HCT116 (cell line): ENCODE measurements at regions not wholly inside any gene's neighbourhood (a gene's known extent, or its start where the extent isn't known, plus 50 kb on each side); places are given as distances from the start of the nearest gene placed in this dataset.

Source experiments
- ATAC-seq: fragments of 200-7000 bp; cut with Tn5 transposase; 2 replicates; pipeline ENCODE4 v1.9.1; 2020; ENCODE audit warnings: mild to moderate bottlenecking, moderate library complexity
- BruUV-seq: library from RNA; stranded (reverse); fragments of 400-500 nt; replicated peaks from 2 replicates; lab custom pipeline; 2021; lab: Mats Ljungman, UMichigan
- CTCF ChIA-PET: fragments of 300-600 bp; sonication (Branson Sonifier 250); formaldehyde crosslinking; loops from one replicate; lab custom pipeline; 2021; ENCODE audit warnings: antibody characterized with exemption; lab: Charles Lee
- POLR2A ChIA-PET: fragments of 300-600, 350-600 bp; sonication (Branson Sonifier 250); formaldehyde crosslinking; loops from one replicate; lab custom pipeline; 2021; ENCODE audit warnings: antibody characterized with exemption; lab: Charles Lee
- RAD21 ChIA-PET, 2 experiments: fragments of 300-600 bp; sonication (Branson Sonifier 250); formaldehyde crosslinking; loops; one replicate each; lab custom pipeline; 2023; ENCODE audit warnings: low total read pairs in 2 of 2; ENCODE audit not compliant: uncharacterized antibody in 2 of 2, unreplicated experiment in 2 of 2, low non-redundant PET in 1 of 2; lab: Charles Lee
- DNase-seq: peaks from one replicate; pipeline ENCODE4 v3.0.0-alpha.2; 2010; ENCODE audit warnings: low read depth, low spot score
- H2AFZ ChIP-seq: fragments of 200-600 bp; shearing (Covaris generic), sonication (generic); 2 replicates; pipeline ENCODE4 v1.6.1; 2017; ENCODE audit warnings: low read depth, mixed run types, mixed read lengths, antibody characterized with exemption, low read length; ENCODE audit not compliant: poor library complexity, severe bottlenecking
- H3K27ac ChIP-seq: 2 replicates; pipeline ENCODE4 v1.5.1; 2012; ENCODE audit warnings: low read depth, low read length
- H3K27me3 ChIP-seq: fragments of 200-600 bp; sonication (generic); 2 replicates; pipeline ENCODE4 v1.6.1; 2016; ENCODE audit warnings: mixed run types, low read length, mixed read lengths; ENCODE audit not compliant: insufficient read depth
- H3K36me3 ChIP-seq, 2 experiments: fragments of 200-500 bp in 1 of 2; fragments of 200-600 bp in 1 of 2; sonication (Bioruptor generic) in 1 of 2; sonication (generic) in 1 of 2; 2 replicates each; pipeline versions ENCODE4 v1.5.1 to v1.6.1; 2014 to 2016; ENCODE audit warnings: low read length in 2 of 2, inconsistent platforms in 1 of 2, mixed read lengths in 1 of 2, mixed run types in 1 of 2; ENCODE audit not compliant: insufficient read depth in 2 of 2, control insufficient read depth in 1 of 2
- H3K4me1 ChIP-seq, 2 experiments: fragments of 200-600 bp in 1 of 2; sonication (generic) in 1 of 2; 2 replicates each; pipeline versions ENCODE4 v1.5.1 to v1.6.1; 2012 to 2017; ENCODE audit warnings: low read length in 2 of 2, inconsistent platforms in 1 of 2, mild to moderate bottlenecking in 1 of 2, mixed read lengths in 1 of 2, mixed run types in 1 of 2, moderate library complexity in 1 of 2; ENCODE audit not compliant: insufficient read depth in 2 of 2, control insufficient read depth in 1 of 2
- H3K4me2 ChIP-seq: fragments of 200-600 bp; sonication (generic); 2 replicates; pipeline ENCODE4 v1.6.1; 2017; ENCODE audit warnings: mixed run types, low read length, mixed read lengths
- H3K4me3 ChIP-seq, 2 experiments: fragments of 200-600 bp in 1 of 2; sonication (generic) in 1 of 2; replicated peaks in 1 of 2; 2 replicates each; pipeline ENCODE4 v1.5.1; 2011 to 2016; ENCODE audit warnings: low read length in 2 of 2, control low read depth in 1 of 2, low read depth in 1 of 2, mild to moderate bottlenecking in 1 of 2, mixed read lengths in 1 of 2, mixed run types in 1 of 2
- H3K79me2 ChIP-seq: fragments of 200-600 bp; sonication (generic); 2 replicates; pipeline ENCODE4 v1.6.1; 2017; ENCODE audit warnings: mild to moderate bottlenecking, mixed run types, low read length, moderate library complexity, mixed read lengths; ENCODE audit not compliant: insufficient read depth
- H3K9ac ChIP-seq: fragments of 200-600 bp; sonication (generic); 2 replicates; pipeline ENCODE4 v1.6.1; 2016; ENCODE audit warnings: low read length, mixed read lengths
- H3K9me2 ChIP-seq: fragments of 200-600 bp; sonication (generic), shearing (Covaris generic); 2 replicates; pipeline ENCODE4 v1.6.1; 2017; ENCODE audit warnings: mixed run types, mild to moderate bottlenecking, moderate library complexity; ENCODE audit not compliant: insufficient read depth
- H3K9me3 ChIP-seq, 2 experiments: fragments of 200-500 bp in 1 of 2; fragments of 200-600 bp in 1 of 2; sonication (Bioruptor generic) in 1 of 2; sonication (generic) in 1 of 2; 2 replicates each; pipeline ENCODE4 v1.6.1; 2014 to 2017; ENCODE audit warnings: low read length in 2 of 2, mixed read lengths in 2 of 2, inconsistent platforms in 1 of 2, low read depth in 1 of 2, mild to moderate bottlenecking in 1 of 2, mixed run types in 1 of 2, moderate library complexity in 1 of 2; ENCODE audit not compliant: control insufficient read depth in 1 of 2, insufficient read depth in 1 of 2
- H4K20me1 ChIP-seq: fragments of 200-600 bp; sonication (generic), shearing (Covaris generic); 2 replicates; pipeline ENCODE4 v1.6.1; 2017; ENCODE audit warnings: mixed run types, mild to moderate bottlenecking, moderate library complexity; ENCODE audit not compliant: insufficient read depth
- ELF1 ChIP-seq: IDR thresholded peaks from 2 replicates; pipeline ENCODE4 v1.6.1; 2012; ENCODE audit warnings: low read depth, borderline replicate concordance
- FOSL1 ChIP-seq: IDR thresholded peaks from 2 replicates; pipeline ENCODE4 v1.6.1; 2012; ENCODE audit warnings: low read depth
- POLR2AphosphoS5 ChIP-seq: IDR thresholded peaks from 2 replicates; pipeline ENCODE4 v1.6.1; 2011; ENCODE audit warnings: mild to moderate bottlenecking, low read depth, low read length, moderate library complexity
- SP1 ChIP-seq: IDR thresholded peaks from 2 replicates; pipeline ENCODE4 v1.6.1; 2012; ENCODE audit warnings: low read depth
- SRF ChIP-seq: IDR thresholded peaks from 2 replicates; pipeline ENCODE4 v1.6.1; 2012; ENCODE audit warnings: low read depth
- TCF7L2 ChIP-seq: IDR thresholded peaks from 2 replicates; pipeline ENCODE4 v1.7.0; 2011; ENCODE audit warnings: borderline replicate concordance, inconsistent platforms; ENCODE audit not compliant: insufficient read depth, insufficient read length; ENCODE audit errors: extremely low read depth
- ZNF274 ChIP-seq: fragments of 200-500 bp; sonication (Bioruptor generic); IDR thresholded peaks from 2 replicates; pipeline ENCODE4 v1.6.1; 2014; ENCODE audit warnings: mild to moderate bottlenecking, low read depth, low read length, inconsistent platforms
- intact Hi-C: fragments of 100-400 bp; cut with micrococcal nuclease; formaldehyde crosslinking; loops from 2 replicates; pipeline ENCODE4 v1.10.0; 2022
- TF ChIP-seq, protein P1 (sequence below): IDR thresholded peaks from 2 replicates; pipeline ENCODE4 v1.6.1; 2012
- TF ChIP-seq, protein P2 (sequence below), 3 experiments: fragments of 200-600 bp in 1 of 3; sonication (generic) in 1 of 3; IDR thresholded peaks in 2 of 3; conservative IDR thresholded peaks in 1 of 3; 2 replicates each; pipeline ENCODE4 v1.5.1; 2012 to 2017; ENCODE audit warnings: low read depth in 2 of 3, low read length in 2 of 3, antibody characterized with exemption in 1 of 3, borderline replicate concordance in 1 of 3, control low read depth in 1 of 3, mild to moderate bottlenecking in 1 of 3, mixed read lengths in 1 of 3, mixed run types in 1 of 3, moderate library complexity in 1 of 3; ENCODE audit not compliant: insufficient read depth in 1 of 3

GRCh38 chr17:12313786-12314185, 293.1 kb downstream of the MAP2K4 start:
- no peaks in the 10 kb centered on the region for H4K20me1 ChIP-seq
- CTCF ChIA-PET, result no interaction called here
- ATAC-seq, result no peak
- no peak for TF ChIP-seq POLR2AphosphoS5
- TF ChIP-seq, protein P1, sequence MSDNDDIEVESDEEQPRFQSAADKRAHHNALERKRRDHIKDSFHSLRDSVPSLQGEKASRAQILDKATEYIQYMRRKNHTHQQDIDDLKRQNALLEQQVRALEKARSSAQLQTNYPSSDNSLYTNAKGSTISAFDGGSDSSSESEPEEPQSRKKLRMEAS, result no peak
- H3K27me3 ChIP-seq, result peaks cover 14% of the 10 kb centered on the region
- DNase-seq, result no peak
- intact Hi-C loops, result no loop called here
- H3K4me1 ChIP-seq, result no peaks in the 10 kb centered on the region
- no peak overlapping the region for H2AFZ ChIP-seq
- H3K27ac ChIP-seq, result no peak overlapping the region
- no peaks in the 10 kb centered on the region for H3K79me2 ChIP-seq
- no TSS peak for BruUV-seq
- no peaks in the 10 kb centered on the region for H3K9me2 ChIP-seq
- no peaks in the 10 kb centered on the region for H3K9me3 ChIP-seq
- H3K9ac ChIP-seq, result no peak overlapping the region
- H3K36me3 ChIP-seq, result no peaks in the 10 kb centered on the region
- H3K4me2 ChIP-seq, result no peak overlapping the region
- POLR2A ChIA-PET, result no interaction called here
- H3K4me3 ChIP-seq, result no peak overlapping the region
- RAD21 ChIA-PET, result no interaction called here

GRCh38 chr17:12316021-12316420, 295.3 kb downstream of the MAP2K4 start:
- no peaks in the 10 kb centered on the region for H3K79me2 ChIP-seq
- ChIA-PET RAD21 (no interaction called here), POLR2A (no interaction called here), CTCF (interaction anchor here (1.3 kb wide), 1 partner anchor 26 kb away, joined by 3 read pairs; no protein-coding TSS in a partner anchor)
- DNase-seq (no peak), ATAC-seq (no peak)
- H3K36me3 ChIP-seq, result no peaks in the 10 kb centered on the region
- no TSS peak for BruUV-seq
- H4K20me1 ChIP-seq, result no peaks in the 10 kb centered on the region
- H2AFZ ChIP-seq, result no peak overlapping the region
- no peaks in the 10 kb centered on the region for H3K9me2 ChIP-seq
- TF ChIP-seq TCF7L2 (no peak), ELF1 (no peak), ZNF274 (no peak), SRF (no peak), FOSL1 (no peak), SP1 (no peak)
- TF ChIP-seq, protein P2, sequence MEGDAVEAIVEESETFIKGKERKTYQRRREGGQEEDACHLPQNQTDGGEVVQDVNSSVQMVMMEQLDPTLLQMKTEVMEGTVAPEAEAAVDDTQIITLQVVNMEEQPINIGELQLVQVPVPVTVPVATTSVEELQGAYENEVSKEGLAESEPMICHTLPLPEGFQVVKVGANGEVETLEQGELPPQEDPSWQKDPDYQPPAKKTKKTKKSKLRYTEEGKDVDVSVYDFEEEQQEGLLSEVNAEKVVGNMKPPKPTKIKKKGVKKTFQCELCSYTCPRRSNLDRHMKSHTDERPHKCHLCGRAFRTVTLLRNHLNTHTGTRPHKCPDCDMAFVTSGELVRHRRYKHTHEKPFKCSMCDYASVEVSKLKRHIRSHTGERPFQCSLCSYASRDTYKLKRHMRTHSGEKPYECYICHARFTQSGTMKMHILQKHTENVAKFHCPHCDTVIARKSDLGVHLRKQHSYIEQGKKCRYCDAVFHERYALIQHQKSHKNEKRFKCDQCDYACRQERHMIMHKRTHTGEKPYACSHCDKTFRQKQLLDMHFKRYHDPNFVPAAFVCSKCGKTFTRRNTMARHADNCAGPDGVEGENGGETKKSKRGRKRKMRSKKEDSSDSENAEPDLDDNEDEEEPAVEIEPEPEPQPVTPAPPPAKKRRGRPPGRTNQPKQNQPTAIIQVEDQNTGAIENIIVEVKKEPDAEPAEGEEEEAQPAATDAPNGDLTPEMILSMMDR (IDR thresholded peaks at IDR 0.05 in 2 of 3, conservative IDR thresholded peaks at IDR 0.05 in 1 of 3; ENCODE audit: borderline replicate concordance in 1 of 3, insufficient read depth in 1 of 3, low read depth in 2 of 3, low read length in 2 of 3), result no peak
- no peak overlapping the region for H3K4me2 ChIP-seq
- no peak overlapping the region for H3K27ac ChIP-seq
- peaks cover 14% of the 10 kb centered on the region for H3K27me3 ChIP-seq
- H3K4me1 ChIP-seq, result no peaks in the 10 kb centered on the region
- H3K4me3 ChIP-seq, result no peak overlapping the region
- H3K9me3 ChIP-seq, result no peaks in the 10 kb centered on the region
- intact Hi-C loops, result no loop called here
- no peak overlapping the region for H3K9ac ChIP-seq
